GM12878 (cell line): ENCODE measurements at regions not wholly inside any gene's neighbourhood (a gene's known extent, or its start where the extent isn't known, plus 50 kb on each side); places are given as distances from the start of the nearest gene placed in this dataset.

Source experiments
- ATAC-seq: fragments of 200-7000 bp; cut with Tn5 transposase; 3 replicates; pipeline ENCODE4 v1.9.1; 2020; ENCODE audit warnings: mild to moderate bottlenecking, moderate library complexity
- BruUV-seq: library from RNA; stranded (reverse); fragments of 400-500 nt; replicated peaks from 2 replicates; lab custom pipeline; 2021; lab: Mats Ljungman, UMichigan
- CTCF ChIA-PET: fragments of 300-600 bp; sonication (Branson Sonifier 250); formaldehyde crosslinking; extraction: SDS; loops from one replicate; lab custom pipeline; 2021; ENCODE audit warnings: inconsistent platforms; lab: Yijun Ruan, JAX
- POLR2A ChIA-PET: fragments of 350-600 bp; formaldehyde crosslinking; extraction: SDS; loops from one replicate; lab custom pipeline; 2021; ENCODE audit warnings: inconsistent platforms; lab: Charles Lee
- RAD21 ChIA-PET: fragments of 300-600 bp; sonication (Branson Sonifier 250); formaldehyde crosslinking; loops from one replicate; lab custom pipeline; 2023; ENCODE audit warnings: antibody characterized with exemption; ENCODE audit not compliant: unreplicated experiment; lab: Charles Lee
- SMC1A ChIA-PET: fragments of 300-600 bp; sonication (Branson Sonifier 250); formaldehyde crosslinking; loops from one replicate; lab custom pipeline; 2023; ENCODE audit not compliant: unreplicated experiment, uncharacterized antibody; lab: Charles Lee
- DNase-seq: peaks from one replicate; pipeline ENCODE4 v3.0.0-alpha.2; 2011; ENCODE audit warnings: low read depth, low spot score
- FAIRE-seq: peaks from 3 replicates; lab custom pipeline; 2011; peaks lifted over from hg19 to GRCh38; lab: Jason Lieb, UNC
- H2AFZ ChIP-seq: 2 replicates; pipeline ENCODE4 v1.6.0; 2011; ENCODE audit warnings: low read depth, low read length, control low read depth; ENCODE audit not compliant: control insufficient read depth
- H3K27ac ChIP-seq: 2 replicates; pipeline ENCODE4 v1.5.1; 2011; ENCODE audit warnings: control low read depth; ENCODE audit not compliant: control insufficient read depth, insufficient read depth
- H3K27me3 ChIP-seq, 2 experiments: replicated peaks in 1 of 2; 2 replicates each; pipeline versions ENCODE4 v1.6.0 to v1.6.1; 2011; ENCODE audit warnings: low read length in 1 of 2; ENCODE audit not compliant: control insufficient read depth in 2 of 2, insufficient read depth in 2 of 2
- H3K36me3 ChIP-seq, 2 experiments: 2 replicates each; pipeline ENCODE4 v1.5.1; 2011; ENCODE audit warnings: low read length in 1 of 2; ENCODE audit not compliant: control insufficient read depth in 2 of 2, insufficient read depth in 2 of 2
- H3K4me1 ChIP-seq: 2 replicates; pipeline ENCODE4 v1.6.1; 2011; ENCODE audit warnings: mild to moderate bottlenecking, low read length, moderate library complexity, mixed read lengths; ENCODE audit not compliant: control insufficient read depth, insufficient read depth
- H3K4me2 ChIP-seq: 2 replicates; pipeline ENCODE4 v1.6.0; 2011; ENCODE audit warnings: control low read depth; ENCODE audit not compliant: control insufficient read depth, insufficient read depth
- H3K4me3 ChIP-seq: fragments of 200-600 bp; sonication (generic); 2 replicates; pipeline ENCODE4 v1.5.1; 2016
- H3K79me2 ChIP-seq: 2 replicates; pipeline ENCODE4 v1.6.0; 2011; ENCODE audit warnings: low read length; ENCODE audit not compliant: control insufficient read depth, insufficient read depth
- H3K9ac ChIP-seq: 2 replicates; pipeline ENCODE4 v1.8.0; 2011; ENCODE audit warnings: low read length, control low read depth, mixed read lengths; ENCODE audit not compliant: control insufficient read depth, insufficient read depth
- H3K9me3 ChIP-seq: replicated peaks from 3 replicates; pipeline ENCODE4 v1.5.1; 2011; ENCODE audit warnings: mild to moderate bottlenecking, low read length; ENCODE audit not compliant: control insufficient read depth, insufficient read depth
- H4K20me1 ChIP-seq: 2 replicates; pipeline ENCODE4 v1.6.0; 2011; ENCODE audit not compliant: control insufficient read depth, insufficient read depth
- CEBPB ChIP-seq, 2 experiments: fragments of 150-350 bp in 1 of 2; IDR thresholded peaks; 2 replicates each; pipeline ENCODE4 v1.6.1; 2012 to 2014; ENCODE audit warnings: low read depth in 2 of 2, low read length in 2 of 2, borderline replicate concordance in 1 of 2, inconsistent platforms in 1 of 2
- RAD21 ChIP-seq: IDR thresholded peaks from 2 replicates; pipeline ENCODE4 v1.6.1; 2011; ENCODE audit warnings: mild to moderate bottlenecking, low read depth, low read length, moderate library complexity; ENCODE audit not compliant: insufficient read depth
- SRF ChIP-seq, 2 experiments: IDR thresholded peaks; 2 replicates each; pipeline ENCODE4 v1.6.1; 2011; ENCODE audit warnings: low read depth in 2 of 2, low read length in 2 of 2, mild to moderate bottlenecking in 1 of 2, moderate library complexity in 1 of 2
- TAF1 ChIP-seq: IDR thresholded peaks from 2 replicates; pipeline ENCODE4 v1.6.1; 2011; ENCODE audit warnings: mild to moderate bottlenecking, low read depth, low read length, borderline replicate concordance
- TBL1XR1 ChIP-seq: IDR thresholded peaks from 2 replicates; pipeline ENCODE4 v1.6.1; 2012; ENCODE audit warnings: low read depth, low read length, improper control_type of control experiment
- ZBED1 ChIP-seq: IDR thresholded peaks from 2 replicates; pipeline ENCODE4 v1.6.1; 2016; ENCODE audit warnings: borderline replicate concordance
- ZNF274 ChIP-seq: IDR thresholded peaks from one replicate; pipeline ENCODE4 v1.8.0; 2011; ENCODE audit not compliant: insufficient read length, insufficient read depth
- WGBS: methylation state at CpG from one replicate; pipeline ENCODE4 v1.1.6; 2016; ENCODE audit warnings: low lambda C conversion rate; ENCODE audit not compliant: insufficient replicate concordance, insufficient coverage; ENCODE audit errors: missing lambda C conversion rate; 5-methylcytosine and 5-hydroxymethylcytosine counted together
- in situ Hi-C: fragments of 300-500 bp; cut with MboI; formaldehyde crosslinking; loops from 9 replicates; pipeline ENCODE4 v1.14.3; 2018; ENCODE audit warnings: mixed read lengths
- intact Hi-C: fragments of 100-400 bp; cut with micrococcal nuclease; formaldehyde crosslinking; loops from one replicate; pipeline ENCODE4 v1.14.2; 2022; ENCODE audit not compliant: unreplicated experiment
- TF ChIP-seq, protein P1 (sequence below): IDR thresholded peaks from 2 replicates; pipeline ENCODE4 v1.6.1; 2011; ENCODE audit warnings: borderline replicate concordance, low read depth, mild to moderate bottlenecking, moderate library complexity, low read length; ENCODE audit not compliant: insufficient read depth, poor library complexity, severe bottlenecking
- TF ChIP-seq, protein P2 (sequence below): fragments of 150-350 bp; IDR thresholded peaks from 2 replicates; pipeline ENCODE4 v1.6.1; 2016; ENCODE audit warnings: low read depth, low read length
- TF ChIP-seq, protein P3 (sequence below): IDR thresholded peaks from 2 replicates; pipeline ENCODE4 v1.6.1; 2012; ENCODE audit warnings: low read length, inconsistent platforms

DNA sequence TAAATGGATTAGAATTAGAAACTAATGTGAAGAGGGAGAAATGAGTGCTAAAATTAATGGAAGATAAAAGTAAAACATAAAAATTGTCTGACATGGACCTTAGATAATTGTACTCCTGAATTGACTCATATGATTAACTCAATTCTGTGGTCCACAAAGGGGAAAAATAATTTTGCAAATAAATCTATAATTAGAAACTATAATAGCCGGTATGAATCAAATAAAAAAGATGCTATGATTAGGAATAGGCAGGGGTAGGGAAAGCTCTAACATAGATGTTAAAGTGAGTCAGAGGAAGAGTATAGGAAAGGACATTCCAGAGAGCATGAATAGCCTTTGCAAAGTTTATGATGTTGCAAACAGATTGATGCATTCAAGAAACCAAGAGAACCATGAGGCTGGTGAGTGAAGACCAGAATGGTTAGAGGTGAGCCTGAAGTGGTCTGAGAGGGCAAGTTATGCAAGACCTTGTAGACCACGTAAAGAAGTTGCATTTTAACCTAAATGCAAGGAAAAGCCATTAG lies 262.1 kb upstream of the CA10 start (continued):
- TF ChIP-seq TBL1XR1 (no peak), RAD21 (no peak), SRF (IDR thresholded peaks at IDR 0.05; ENCODE audit: low read depth in 2 of 2, low read length in 2 of 2) (no peak), CEBPB (IDR thresholded peaks at IDR 0.05; ENCODE audit: borderline replicate concordance in 1 of 2, low read depth in 2 of 2, low read length in 2 of 2) (no peak), ZBED1 (no peak), TAF1 (no peak)
- TF ChIP-seq, protein P1, sequence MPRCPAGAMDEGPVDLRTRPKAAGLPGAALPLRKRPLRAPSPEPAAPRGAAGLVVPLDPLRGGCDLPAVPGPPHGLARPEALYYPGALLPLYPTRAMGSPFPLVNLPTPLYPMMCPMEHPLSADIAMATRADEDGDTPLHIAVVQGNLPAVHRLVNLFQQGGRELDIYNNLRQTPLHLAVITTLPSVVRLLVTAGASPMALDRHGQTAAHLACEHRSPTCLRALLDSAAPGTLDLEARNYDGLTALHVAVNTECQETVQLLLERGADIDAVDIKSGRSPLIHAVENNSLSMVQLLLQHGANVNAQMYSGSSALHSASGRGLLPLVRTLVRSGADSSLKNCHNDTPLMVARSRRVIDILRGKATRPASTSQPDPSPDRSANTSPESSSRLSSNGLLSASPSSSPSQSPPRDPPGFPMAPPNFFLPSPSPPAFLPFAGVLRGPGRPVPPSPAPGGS: no peak

DNA sequence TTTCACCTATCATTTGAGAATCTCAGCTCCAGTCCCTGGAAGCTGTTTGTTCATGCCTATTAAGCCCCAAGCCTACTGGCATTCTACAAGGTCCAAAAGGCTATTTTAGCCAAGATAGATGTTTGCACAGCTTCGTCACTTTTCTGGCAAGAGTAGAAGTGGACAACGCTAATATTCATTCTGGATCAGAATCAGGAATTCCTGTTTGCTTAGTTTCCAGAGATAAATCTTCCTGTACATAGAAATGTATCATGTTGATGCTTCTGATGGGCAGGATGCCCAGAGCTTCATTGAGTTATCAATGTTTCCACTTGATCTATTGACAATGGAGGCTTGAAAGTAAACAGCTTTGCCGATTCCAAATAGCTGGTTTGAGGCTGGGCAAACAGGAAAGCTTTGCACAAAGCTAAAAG lies 260.7 kb upstream of the CA10 start:
- Histone ChIP-seq H3K4me3 (no peak overlapping the region), H3K4me1 (no peaks in the 10 kb centered on the region), H2AFZ (no peak overlapping the region), H3K27ac (no peak overlapping the region), H3K9ac (no peak overlapping the region), H4K20me1 (no peaks in the 10 kb centered on the region), H3K9me3 (no peaks in the 10 kb centered on the region), H3K4me2 (no peak overlapping the region), H3K27me3 (no peaks in the 10 kb centered on the region), H3K36me3 (no peaks in the 10 kb centered on the region), H3K79me2 (no peaks in the 10 kb centered on the region)
- intact Hi-C loops (no loop called here), in situ Hi-C loops (no loop called here)
- ChIA-PET SMC1A (no interaction called here), CTCF (no interaction called here), RAD21 (no interaction called here), POLR2A (no interaction called here)
- no peak for DNase-seq
- TF ChIP-seq, protein P2, sequence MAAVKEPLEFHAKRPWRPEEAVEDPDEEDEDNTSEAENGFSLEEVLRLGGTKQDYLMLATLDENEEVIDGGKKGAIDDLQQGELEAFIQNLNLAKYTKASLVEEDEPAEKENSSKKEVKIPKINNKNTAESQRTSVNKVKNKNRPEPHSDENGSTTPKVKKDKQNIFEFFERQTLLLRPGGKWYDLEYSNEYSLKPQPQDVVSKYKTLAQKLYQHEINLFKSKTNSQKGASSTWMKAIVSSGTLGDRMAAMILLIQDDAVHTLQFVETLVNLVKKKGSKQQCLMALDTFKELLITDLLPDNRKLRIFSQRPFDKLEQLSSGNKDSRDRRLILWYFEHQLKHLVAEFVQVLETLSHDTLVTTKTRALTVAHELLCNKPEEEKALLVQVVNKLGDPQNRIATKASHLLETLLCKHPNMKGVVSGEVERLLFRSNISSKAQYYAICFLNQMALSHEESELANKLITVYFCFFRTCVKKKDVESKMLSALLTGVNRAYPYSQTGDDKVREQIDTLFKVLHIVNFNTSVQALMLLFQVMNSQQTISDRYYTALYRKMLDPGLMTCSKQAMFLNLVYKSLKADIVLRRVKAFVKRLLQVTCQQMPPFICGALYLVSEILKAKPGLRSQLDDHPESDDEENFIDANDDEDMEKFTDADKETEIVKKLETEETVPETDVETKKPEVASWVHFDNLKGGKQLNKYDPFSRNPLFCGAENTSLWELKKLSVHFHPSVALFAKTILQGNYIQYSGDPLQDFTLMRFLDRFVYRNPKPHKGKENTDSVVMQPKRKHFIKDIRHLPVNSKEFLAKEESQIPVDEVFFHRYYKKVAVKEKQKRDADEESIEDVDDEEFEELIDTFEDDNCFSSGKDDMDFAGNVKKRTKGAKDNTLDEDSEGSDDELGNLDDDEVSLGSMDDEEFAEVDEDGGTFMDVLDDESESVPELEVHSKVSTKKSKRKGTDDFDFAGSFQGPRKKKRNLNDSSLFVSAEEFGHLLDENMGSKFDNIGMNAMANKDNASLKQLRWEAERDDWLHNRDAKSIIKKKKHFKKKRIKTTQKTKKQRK: no peak
- no peak for TF ChIP-seq ZNF274
- TF ChIP-seq, protein P1: no peak
- TF ChIP-seq, protein P3, sequence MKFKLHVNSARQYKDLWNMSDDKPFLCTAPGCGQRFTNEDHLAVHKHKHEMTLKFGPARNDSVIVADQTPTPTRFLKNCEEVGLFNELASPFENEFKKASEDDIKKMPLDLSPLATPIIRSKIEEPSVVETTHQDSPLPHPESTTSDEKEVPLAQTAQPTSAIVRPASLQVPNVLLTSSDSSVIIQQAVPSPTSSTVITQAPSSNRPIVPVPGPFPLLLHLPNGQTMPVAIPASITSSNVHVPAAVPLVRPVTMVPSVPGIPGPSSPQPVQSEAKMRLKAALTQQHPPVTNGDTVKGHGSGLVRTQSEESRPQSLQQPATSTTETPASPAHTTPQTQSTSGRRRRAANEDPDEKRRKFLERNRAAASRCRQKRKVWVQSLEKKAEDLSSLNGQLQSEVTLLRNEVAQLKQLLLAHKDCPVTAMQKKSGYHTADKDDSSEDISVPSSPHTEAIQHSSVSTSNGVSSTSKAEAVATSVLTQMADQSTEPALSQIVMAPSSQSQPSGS: no peak
- BruUV-seq: no TSS peak
- ATAC-seq: no peak
- WGBS: 22% methylated on average over 3 of the region's 3 CpGs
- no peak for FAIRE-seq
